K562 (cell line): ENCODE measurements at regions not wholly inside any gene's neighbourhood (a gene's known extent, or its start where the extent isn't known, plus 50 kb on each side); places are given as distances from the start of the nearest gene placed in this dataset.

Experiments used
- ATAC-seq: fragments of 200-7000 bp; cut with Tn5 transposase; 3 replicates; pipeline ENCODE4 v1.9.1; 2020; ENCODE audit warnings: moderate library complexity
- BruUV-seq: library from RNA; stranded (reverse); fragments of 400-500 nt; replicated peaks from 2 replicates; lab custom pipeline; 2021; lab: Mats Ljungman, UMichigan
- CTCF ChIA-PET: fragments of 300-600 bp; formaldehyde crosslinking; extraction: SDS; loops from one replicate; lab custom pipeline; 2021; ENCODE audit warnings: low intra/inter-chr PET ratio; lab: Yijun Ruan, JAX
- POLR2A ChIA-PET: fragments of 300-600, 350-650 bp; sonication (Branson Sonifier 250); formaldehyde crosslinking; extraction: SDS; loops from one replicate; lab custom pipeline; 2021; ENCODE audit warnings: antibody characterized with exemption, inconsistent platforms; lab: Yijun Ruan, JAX
- DNase-seq, 4 experiments: peaks; one replicate each; pipeline versions ENCODE4 v3.0.0 to v3.0.0-alpha.2; 2011 to 2018; ENCODE audit warnings: low spot score in 3 of 4, mixed read lengths in 3 of 4; ENCODE audit errors: extremely low read depth in 1 of 4
- FAIRE-seq: peaks from 2 replicates; lab custom pipeline; 2011; peaks lifted over from hg19 to GRCh38; lab: Jason Lieb, UNC
- H2AFZ ChIP-seq: 2 replicates; pipeline ENCODE4 v1.6.0; 2011; ENCODE audit warnings: low read depth, low read length, control low read depth, inconsistent platforms
- H3K27ac ChIP-seq: fragments of 200-600 bp; 3 replicates; pipeline ENCODE4 v1.8.0; 2011; ENCODE audit warnings: low read depth, mild to moderate bottlenecking, control low read depth, inconsistent platforms, low read length, moderate library complexity, mixed read lengths; ENCODE audit errors: extremely low read depth
- H3K27me3 ChIP-seq, 2 experiments: fragments of 300-600 bp in 1 of 2; 2 replicates in 1 of 2; 3 replicates in 1 of 2; pipeline versions ENCODE4 v1.6.0 to v1.8.0; 2011; ENCODE audit warnings: inconsistent platforms in 2 of 2, low read length in 2 of 2, mild to moderate bottlenecking in 1 of 2, mixed read lengths in 1 of 2, moderate library complexity in 1 of 2; ENCODE audit not compliant: control insufficient read depth in 2 of 2, insufficient read depth in 2 of 2
- H3K36me3 ChIP-seq: fragments of 300-600 bp; 3 replicates; pipeline ENCODE4 v1.8.0; 2011; ENCODE audit warnings: mild to moderate bottlenecking, low read length, inconsistent platforms; ENCODE audit not compliant: control insufficient read depth, insufficient read depth
- H3K4me1 ChIP-seq, 2 experiments: fragments of 200-600 bp in 1 of 2; replicated peaks in 1 of 2; 2 replicates in 1 of 2; 3 replicates in 1 of 2; pipeline versions ENCODE4 v1.5.1 to v1.8.0; 2011; ENCODE audit warnings: inconsistent platforms in 2 of 2, low read length in 2 of 2, mild to moderate bottlenecking in 1 of 2, mixed read lengths in 1 of 2, moderate library complexity in 1 of 2; ENCODE audit not compliant: control insufficient read depth in 2 of 2, insufficient read depth in 2 of 2
- H3K4me2 ChIP-seq: 2 replicates; pipeline ENCODE4 v1.6.1; 2011; ENCODE audit warnings: low read length, control low read depth, inconsistent platforms, mixed read lengths; ENCODE audit not compliant: insufficient read depth
- H3K4me3 ChIP-seq: fragments of 200-600 bp; sonication (generic), shearing (Covaris generic); 2 replicates; pipeline ENCODE4 v1.5.1; 2016; ENCODE audit warnings: control low read depth, inconsistent platforms
- H3K79me2 ChIP-seq: fragments of 200-600 bp; 3 replicates; pipeline ENCODE4 v1.8.0; 2011; ENCODE audit warnings: low read length, inconsistent platforms; ENCODE audit not compliant: control insufficient read depth, insufficient read depth
- H3K9ac ChIP-seq, 2 experiments: 2 replicates each; pipeline versions ENCODE4 v1.6.0 to v1.6.1; 2011; ENCODE audit warnings: low read depth in 2 of 2, low read length in 2 of 2, control low read depth in 1 of 2, inconsistent platforms in 1 of 2, mild to moderate bottlenecking in 1 of 2, mixed read lengths in 1 of 2; ENCODE audit not compliant: insufficient read depth in 1 of 2
- H3K9me1 ChIP-seq: one replicate; pipeline ENCODE4 v1.6.0; 2011; ENCODE audit warnings: inconsistent platforms, mild to moderate bottlenecking, low read length, moderate library complexity; ENCODE audit not compliant: control insufficient read depth, insufficient read depth
- H3K9me3 ChIP-seq: replicated peaks from 2 replicates; pipeline ENCODE4 v1.5.1; 2011; ENCODE audit warnings: low read depth, low read length, inconsistent platforms; ENCODE audit not compliant: control insufficient read depth, insufficient read depth
- H4K20me1 ChIP-seq: replicated peaks from 2 replicates; pipeline ENCODE4 v1.6.1; 2011; ENCODE audit warnings: low read length, inconsistent platforms, mixed read lengths; ENCODE audit not compliant: control insufficient read depth, insufficient read depth
- CREB1 ChIP-seq, 2 experiments: sonication (generic) in 1 of 2; formaldehyde crosslinking in 1 of 2; IDR thresholded peaks; 2 replicates each; pipeline versions ENCODE4 v1.6.1 to v1.8.0; 2012 to 2022; ENCODE audit warnings: inconsistent platforms in 1 of 2, mild to moderate bottlenecking in 1 of 2, missing genetic modification reagents in 1 of 2, moderate library complexity in 1 of 2
- CTBP1 ChIP-seq: fragments of 450-650 bp; IDR thresholded peaks from 2 replicates; pipeline ENCODE4 v1.6.1; 2016; ENCODE audit warnings: borderline replicate concordance
- DMBX1 ChIP-seq: fragments of 250-450 bp; sonication (Bioruptor Pico); IDR thresholded peaks from 2 replicates; pipeline ENCODE4 v1.8.0; 2022; ENCODE audit warnings: inconsistent platforms, mild to moderate bottlenecking, moderate library complexity, borderline replicate concordance
- TAF9B ChIP-seq: fragments of 450-650 bp; IDR thresholded peaks from 2 replicates; pipeline ENCODE4 v1.6.1; 2018; ENCODE audit warnings: mild to moderate bottlenecking; ENCODE audit not compliant: partially characterized antibody
- UBTF ChIP-seq, 2 experiments: IDR thresholded peaks; 2 replicates each; pipeline ENCODE4 v1.6.1; 2012; ENCODE audit warnings: improper control_type of control experiment in 2 of 2, low read depth in 2 of 2, low read length in 2 of 2, borderline replicate concordance in 1 of 2
- ZBTB12 ChIP-seq: fragments of 250-450 bp; sonication (Bioruptor Pico); IDR thresholded peaks from 2 replicates; pipeline ENCODE4 v1.4.0; 2020
- ZNF830 ChIP-seq: fragments of 250-450 bp; sonication (Bioruptor Pico); IDR thresholded peaks from 2 replicates; pipeline ENCODE4 v1.5.0; 2021; ENCODE audit warnings: mild to moderate bottlenecking
- WGBS: fragments of 100-300 bp; shearing (Covaris generic); methylation state at CpG from one replicate; pipeline ENCODE4 v1.1.6; 2016; ENCODE audit warnings: low coverage, mixed read lengths; ENCODE audit not compliant: insufficient coverage; ENCODE audit errors: missing lambda C conversion rate; 5-methylcytosine and 5-hydroxymethylcytosine counted together
- in situ Hi-C: fragments of 300-500 bp; cut with MboI; formaldehyde crosslinking; loops from 4 replicates; pipeline ENCODE4 v1.15.0; 2018; ENCODE audit warnings: inconsistent platforms, mixed read lengths
- intact Hi-C: fragments of 100-400 bp; cut with micrococcal nuclease; formaldehyde crosslinking; loops from 2 replicates; pipeline ENCODE4 v1.14.2; 2022

GRCh38 chr4:132063829-132064228 is 1085.3 kb upstream of the PCDH10 start (continued):
- no peak for TF ChIP-seq UBTF (IDR thresholded peaks at IDR 0.05; ENCODE audit: borderline replicate concordance in 1 of 2, low read depth in 2 of 2, low read length in 2 of 2)
- TF ChIP-seq DMBX1 (CRISPR knock-in tag) = no peak
- no peak for TF ChIP-seq ZNF830 (CRISPR knock-in tag)
- no peak for TF ChIP-seq TAF9B
- no peak for TF ChIP-seq CREB1 (IDR thresholded peaks at IDR 0.05)
- TF ChIP-seq CREB1 (CRISPR knock-in tag; IDR thresholded peaks at IDR 0.05) = no peak
- TF ChIP-seq CTBP1 = no peak

GRCh38 chr4:132065940-132066495 is 1083.1 kb upstream of the PCDH10 start:
- H3K9me1 ChIP-seq = no peaks in the 10 kb centered on the region
- no peak for ATAC-seq
- intact Hi-C loops = no loop called here
- no peak overlapping the region for H3K4me2 ChIP-seq
- TF ChIP-seq ZBTB12 (CRISPR knock-in tag) = no peak
- TF ChIP-seq, all 486 proteins: peak for 0
- Histone ChIP-seq H3K27me3 (no peaks in the 10 kb centered on the region), H3K9ac (no peak overlapping the region), H3K4me3 (no peak overlapping the region), H3K36me3 (no peaks in the 10 kb centered on the region), H2AFZ (no peak overlapping the region), H3K9me3 (no peaks in the 10 kb centered on the region; the same call in 1 of the 2 replicates), H3K79me2 (no peaks in the 10 kb centered on the region), H3K4me1 (no peaks in the 10 kb centered on the region), H3K27ac (no peak overlapping the region), H4K20me1 (no peaks in the 10 kb centered on the region)
- BruUV-seq = no TSS peak
- WGBS = 0% methylated on average over 2 of the region's 2 CpGs
- DNase-seq (no peak), FAIRE-seq (no peak)
- ChIA-PET POLR2A (no interaction called here), CTCF (no interaction called here)
- in situ Hi-C loops = no loop called here
